ENCODE measurements at regions not wholly inside any gene's neighbourhood (a gene's known extent, or its start where the extent isn't known, plus 50 kb on each side); places are given as distances from the start of the nearest gene placed in this dataset.
"Not testable (repeated sequence)": the region's sequence is repeated elsewhere in the genome, so short reads cannot be mapped to it uniquely, and the experiment has no call there.

DNA sequence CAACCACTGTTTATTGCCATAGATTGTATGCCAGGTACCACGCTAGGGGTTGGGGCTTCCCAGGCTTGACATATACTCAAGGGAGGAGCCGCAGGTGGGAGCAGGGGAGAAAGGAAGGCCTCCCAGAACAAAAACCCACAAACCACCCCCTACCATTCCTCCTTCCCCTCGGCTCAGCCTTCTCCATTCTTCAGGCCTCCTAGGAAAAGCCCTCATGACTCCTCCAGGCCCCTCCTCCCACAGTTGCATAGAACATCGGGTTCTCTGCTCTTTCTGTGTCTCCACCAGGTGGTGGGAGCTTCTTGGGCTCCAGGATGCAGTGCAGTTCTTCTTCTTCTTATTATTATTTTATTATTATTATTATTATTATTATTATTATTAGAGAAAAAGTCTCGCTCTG is 80.3 kb downstream of the ZFP36L2 start:
- no peak for DNase-seq (ENCODE audit: low read depth)

DNA sequence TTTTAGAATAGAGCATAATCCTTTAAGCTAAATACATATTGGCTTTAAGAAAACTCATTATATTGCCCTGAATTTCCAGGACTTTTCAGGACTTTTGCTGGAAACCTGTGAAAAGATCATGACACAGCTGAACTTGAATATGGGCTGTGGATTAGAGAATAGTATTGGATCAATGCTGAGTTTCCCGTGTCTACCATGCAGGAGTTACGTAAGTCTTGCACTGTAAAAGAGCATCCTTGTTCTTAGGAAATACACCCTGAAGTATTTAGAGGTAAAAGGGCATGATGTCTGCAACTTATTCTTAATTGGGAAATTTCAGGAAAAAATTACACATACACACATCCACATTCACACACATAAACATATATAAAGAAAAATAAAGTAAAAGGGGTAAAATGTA is 82.1 kb downstream of the ZFP36L2 start:
- DNase-seq (ENCODE audit: low read depth) = no peak

DNA sequence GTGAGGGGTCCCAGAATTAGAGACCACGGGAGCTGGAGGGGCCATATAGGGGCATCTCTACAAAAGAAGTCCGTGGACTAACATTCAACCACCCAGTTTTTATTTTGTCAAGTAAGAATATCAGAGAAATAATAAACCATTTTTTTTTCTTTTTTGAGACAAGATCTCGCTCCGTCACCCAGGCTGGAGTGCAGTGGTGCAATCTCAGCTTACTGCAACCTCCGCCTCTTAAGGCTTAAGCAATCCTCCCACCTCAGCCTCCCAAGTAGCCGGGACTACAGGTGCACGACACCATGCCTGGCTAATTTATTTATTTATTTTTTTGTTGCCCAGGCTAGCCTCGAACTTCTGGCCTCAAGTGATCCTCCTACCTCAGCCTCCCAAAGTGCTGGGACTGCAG is 82.7 kb downstream of the ZFP36L2 start:
- no peak for DNase-seq (ENCODE audit: low read depth)

DNA sequence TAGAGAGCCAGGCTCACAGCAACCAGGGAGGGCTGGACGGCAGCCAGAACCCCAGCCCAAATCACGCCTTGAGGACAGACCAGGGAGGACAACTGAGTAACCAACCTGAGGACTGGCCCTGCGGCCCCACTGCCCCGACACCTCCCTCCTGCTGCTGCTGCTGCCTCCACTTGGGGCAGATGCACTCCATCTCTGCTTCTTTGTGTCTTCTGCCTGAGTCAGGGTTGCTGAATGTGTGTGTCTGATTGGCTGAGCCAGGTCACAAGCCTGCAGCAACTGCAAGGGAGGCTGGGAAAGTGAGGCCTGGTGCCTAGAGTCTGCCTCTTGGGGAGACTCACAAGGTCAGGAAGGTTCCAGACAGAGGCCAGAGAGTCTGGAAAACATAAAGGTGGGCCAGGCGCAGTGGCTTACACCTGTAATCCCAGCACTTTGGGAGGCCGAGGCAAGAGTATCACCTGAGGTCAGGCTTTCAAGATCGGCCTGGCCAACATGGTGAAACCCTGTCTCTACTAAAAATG is 83.4 kb downstream of the ZFP36L2 start:
- DNase-seq (ENCODE audit: low read depth) = no peak

DNA sequence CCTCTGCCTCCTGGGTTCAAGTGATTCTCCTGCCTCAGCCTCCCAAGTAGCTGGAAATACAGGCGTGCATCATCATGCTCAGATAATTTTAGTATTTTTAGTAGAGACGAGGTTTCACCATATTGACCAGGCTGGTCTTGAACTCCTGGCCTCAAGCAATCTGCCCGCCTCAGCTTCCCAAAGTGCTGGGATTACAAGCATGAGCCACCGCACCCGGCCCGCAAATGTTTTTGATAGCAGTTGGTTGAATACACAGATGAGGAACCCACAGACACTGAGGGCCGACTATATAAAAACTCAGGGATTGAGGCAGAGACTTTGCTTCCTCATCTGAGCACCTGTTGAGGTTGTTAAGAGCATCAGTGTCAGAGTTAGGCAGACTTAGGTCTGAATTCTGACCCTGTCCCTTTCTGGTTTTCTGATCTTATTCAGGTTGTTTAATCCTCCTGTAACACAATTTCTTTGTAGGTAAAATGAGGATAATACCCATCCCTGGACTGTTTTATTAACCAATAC is 84.7 kb downstream of the ZFP36L2 start:
- DNase-seq (ENCODE audit: low read depth) = not testable (repeated sequence)

DNA sequence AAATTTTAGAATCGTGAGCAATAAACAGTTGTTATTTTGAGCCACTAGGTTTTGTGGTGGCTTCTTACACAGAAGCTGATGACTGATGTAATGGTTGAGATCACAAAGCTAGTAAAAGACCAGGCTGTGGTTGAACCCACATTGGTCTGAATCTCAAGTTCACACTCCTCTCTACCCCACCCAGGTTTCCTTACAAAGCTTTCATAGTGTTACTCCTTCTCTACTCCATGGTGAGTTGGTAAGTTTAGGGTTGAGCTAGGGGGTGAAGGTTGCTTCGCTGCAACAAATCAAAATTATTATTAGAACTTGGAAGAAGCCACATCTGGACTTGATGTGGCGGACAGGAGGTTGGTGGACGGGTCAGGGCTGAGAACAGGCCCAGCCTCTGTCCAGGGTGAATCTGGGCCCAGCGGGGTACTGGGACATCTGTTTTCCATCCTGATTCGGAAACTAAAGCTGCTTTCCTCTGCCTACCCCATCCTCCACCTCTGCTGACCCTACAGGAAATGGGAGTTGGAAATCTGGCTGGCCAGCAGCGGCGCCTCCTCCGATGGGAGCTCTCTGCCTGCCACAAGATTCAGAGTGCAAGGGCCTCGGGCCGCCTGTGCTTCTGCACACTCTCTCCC is 86.3 kb downstream of the ZFP36L2 start:
- no peak for DNase-seq (ENCODE audit: low read depth)

DNA sequence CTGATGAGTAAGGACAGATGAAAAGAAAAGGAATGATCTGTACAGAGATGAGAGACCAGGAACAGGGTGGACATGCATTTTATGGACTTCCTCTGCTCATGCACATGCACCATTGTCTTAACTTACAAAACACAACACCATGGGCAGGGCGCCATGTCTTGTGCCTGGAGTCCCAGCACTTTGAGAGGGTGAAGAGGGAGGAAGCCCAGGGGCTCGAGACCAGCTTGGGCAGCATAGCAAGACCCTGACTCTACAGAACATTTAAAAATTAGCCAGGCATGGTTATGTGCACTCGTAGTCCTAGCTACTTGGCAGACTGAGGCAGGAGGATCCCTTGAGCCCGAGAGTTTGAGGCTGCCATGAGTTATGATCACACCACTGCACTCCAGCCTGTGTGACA is 86.9 kb downstream of the ZFP36L2 start:
- no peak for DNase-seq (ENCODE audit: low read depth)

DNA sequence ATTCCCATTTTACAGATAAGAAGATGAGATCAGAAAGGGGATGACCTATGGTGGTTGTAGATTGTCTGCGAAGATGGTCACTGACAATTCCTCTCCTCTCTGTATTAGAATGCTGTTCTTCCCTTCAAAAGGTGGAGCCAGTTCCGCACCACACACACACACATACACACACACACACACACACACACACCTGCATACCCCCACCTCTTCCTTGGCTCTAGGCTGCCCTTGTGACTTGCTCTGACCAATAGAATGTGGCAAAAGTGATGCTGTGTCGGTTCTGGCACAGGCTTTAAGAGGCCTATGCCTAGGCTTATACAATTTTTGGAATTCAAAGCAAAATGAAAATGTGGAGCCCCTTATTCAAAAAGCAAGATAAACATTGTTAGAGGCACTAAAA is 88.0 kb downstream of the ZFP36L2 start:
- DNase-seq (ENCODE audit: low read depth) = no peak

DNA sequence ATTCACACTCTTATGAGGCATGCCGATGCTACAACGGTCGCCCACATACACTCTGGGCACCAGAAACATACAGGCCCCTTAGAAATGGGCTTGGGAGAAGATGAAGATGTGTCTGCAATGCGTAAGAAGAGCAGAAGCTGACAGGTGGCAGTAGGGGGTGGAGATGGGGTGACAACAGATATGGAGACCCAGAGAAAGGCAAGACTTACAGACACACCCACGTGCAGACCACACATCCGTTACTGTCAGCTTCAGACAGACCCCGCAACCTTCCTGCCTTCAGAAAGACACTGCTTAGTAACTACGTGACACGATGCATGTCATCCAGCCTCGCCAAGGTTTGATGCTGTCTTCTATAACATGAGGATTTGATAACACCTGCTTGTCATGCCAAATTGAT is 89.5 kb downstream of the ZFP36L2 start:
- peak; percentile 61 for DNase-seq (ENCODE audit: low read depth)

DNA sequence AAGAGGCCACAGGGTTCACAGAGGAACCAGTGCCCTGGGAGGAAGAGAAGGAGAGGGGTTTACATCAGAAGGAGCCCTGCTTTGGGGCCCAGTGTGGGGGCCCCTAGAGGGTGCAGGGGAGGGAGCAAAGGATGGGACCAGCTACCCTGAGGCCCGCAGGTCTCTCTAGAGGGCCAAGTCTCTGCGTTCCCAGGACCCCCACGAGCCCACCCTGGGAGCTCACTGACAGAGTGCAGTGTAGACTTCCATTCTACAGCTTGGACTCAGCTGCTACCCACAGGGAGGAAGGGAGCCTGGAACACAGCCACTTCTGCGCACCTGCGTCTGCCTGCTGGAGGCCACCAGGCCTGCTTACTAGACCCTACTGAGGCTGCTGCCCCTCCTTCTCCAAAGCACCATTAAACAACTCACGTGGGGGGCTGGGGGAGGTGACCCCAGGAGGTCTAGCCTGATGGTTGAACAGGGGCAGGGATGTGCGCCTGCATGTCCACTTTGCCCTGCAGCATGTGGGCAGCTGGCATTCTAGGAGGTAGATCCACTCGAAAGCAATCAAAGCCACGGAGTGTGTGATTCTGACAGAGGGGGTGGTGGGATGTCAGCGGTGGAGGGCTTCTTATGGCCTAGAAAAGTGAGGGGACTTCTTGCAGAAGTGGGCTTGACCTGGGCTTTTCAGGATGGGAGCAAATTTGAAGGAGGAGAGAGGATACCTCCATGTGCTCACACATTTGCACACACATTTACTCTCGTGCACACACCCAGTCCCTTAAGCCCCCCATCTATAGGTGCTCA is 90.2 kb downstream of the ZFP36L2 start:
- no peak for DNase-seq (ENCODE audit: low read depth)

DNA sequence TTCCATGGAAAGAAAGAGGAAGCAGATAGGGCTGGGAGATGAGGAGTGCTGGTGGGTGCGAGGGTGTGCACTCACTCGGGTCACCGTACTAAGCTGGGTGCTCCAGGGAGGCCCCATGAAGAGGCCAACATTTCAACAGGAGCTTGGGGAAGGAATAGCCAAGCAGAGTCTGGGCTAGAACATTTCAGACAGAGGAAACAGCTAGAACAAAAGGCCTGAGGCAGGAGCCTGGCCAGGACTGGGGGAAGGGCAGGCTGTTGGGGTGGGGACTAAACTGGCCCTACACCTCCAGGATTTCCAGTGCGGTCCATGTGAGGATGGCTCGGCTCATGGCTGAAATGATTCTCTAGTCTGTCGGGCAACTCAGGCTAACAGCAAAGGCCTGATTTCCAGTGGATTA is 90.8 kb downstream of the ZFP36L2 start:
- no peak for DNase-seq (ENCODE audit: low read depth)

DNA sequence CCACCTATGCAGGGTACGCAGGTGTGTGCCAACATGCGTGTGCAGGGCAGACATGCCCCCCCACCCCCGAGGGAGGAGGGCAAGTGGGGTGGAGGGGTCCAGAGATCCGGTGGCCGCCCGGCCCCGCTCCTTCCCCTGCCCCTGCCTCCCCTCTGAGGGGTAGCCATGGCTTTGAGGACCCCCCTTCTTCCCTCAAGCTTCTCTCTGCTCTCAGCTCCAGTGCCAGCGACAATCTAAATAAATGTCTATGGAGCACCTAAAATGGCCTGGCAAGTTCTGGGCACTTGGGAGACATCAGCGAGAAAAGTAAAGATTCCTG is 91.9 kb downstream of the ZFP36L2 start:
- no peak for DNase-seq (ENCODE audit: low read depth)

DNA sequence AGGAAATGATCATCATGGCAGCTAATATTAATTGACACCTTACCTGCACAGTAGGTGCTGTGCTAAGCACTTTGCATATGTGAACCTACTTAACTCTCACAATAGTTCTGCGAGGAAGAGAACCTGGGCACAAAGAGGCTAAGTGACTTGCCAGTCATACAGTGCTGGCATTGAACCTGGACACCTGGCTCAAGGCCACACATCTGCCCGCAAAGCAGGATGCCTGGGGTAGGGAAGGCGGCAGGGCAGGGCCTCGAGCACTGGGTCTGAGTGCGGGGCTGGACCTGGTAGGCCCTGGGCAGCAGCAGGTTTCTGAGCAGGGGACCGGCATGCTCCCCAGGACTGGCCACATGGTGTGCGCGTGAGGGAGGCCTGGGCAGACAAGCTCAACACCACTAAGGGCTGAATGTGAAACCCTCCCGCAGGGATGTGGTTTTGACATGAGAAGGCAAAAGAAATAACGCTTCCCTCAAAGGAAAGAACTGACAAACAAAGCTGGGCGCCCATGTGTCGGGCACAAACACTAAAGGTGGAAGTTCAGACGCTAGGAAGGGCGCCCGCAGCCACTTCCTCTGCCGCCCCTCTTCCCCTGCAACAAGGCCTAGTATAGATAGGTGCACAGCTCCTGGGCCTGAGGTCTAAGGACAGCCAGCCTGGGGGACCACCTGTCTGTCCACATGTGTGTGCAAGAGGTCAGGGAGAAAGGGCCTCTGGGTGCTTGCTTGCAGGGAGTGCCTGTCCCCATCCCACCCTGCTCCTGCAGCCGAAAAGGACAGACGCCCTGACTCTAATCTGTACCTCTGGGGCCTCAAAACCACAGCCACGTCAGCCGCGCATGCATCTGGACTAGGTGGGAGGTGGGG is 92.5 kb downstream of the ZFP36L2 start:
- no peak for DNase-seq (ENCODE audit: low read depth)

DNA sequence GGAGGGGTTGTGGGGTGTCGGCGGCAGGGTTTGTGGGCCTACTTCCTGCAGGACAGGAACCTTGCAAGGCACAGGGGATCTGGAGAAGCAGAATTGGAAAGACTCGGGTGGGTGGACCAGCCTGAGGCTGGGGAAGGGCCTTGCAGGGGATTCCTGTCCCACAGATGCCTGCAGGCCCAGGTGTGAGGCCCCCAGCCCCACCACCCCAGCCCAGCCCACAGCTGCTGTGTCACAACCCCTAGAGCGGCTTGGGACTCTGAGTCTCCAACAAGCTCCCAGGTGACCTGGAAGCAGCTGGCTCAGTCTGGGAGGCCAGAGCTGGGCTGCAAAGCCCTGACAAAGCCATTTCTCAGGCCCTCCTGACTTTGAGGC is 93.1 kb downstream of the ZFP36L2 start:
- no peak for DNase-seq (ENCODE audit: low read depth)

DNA sequence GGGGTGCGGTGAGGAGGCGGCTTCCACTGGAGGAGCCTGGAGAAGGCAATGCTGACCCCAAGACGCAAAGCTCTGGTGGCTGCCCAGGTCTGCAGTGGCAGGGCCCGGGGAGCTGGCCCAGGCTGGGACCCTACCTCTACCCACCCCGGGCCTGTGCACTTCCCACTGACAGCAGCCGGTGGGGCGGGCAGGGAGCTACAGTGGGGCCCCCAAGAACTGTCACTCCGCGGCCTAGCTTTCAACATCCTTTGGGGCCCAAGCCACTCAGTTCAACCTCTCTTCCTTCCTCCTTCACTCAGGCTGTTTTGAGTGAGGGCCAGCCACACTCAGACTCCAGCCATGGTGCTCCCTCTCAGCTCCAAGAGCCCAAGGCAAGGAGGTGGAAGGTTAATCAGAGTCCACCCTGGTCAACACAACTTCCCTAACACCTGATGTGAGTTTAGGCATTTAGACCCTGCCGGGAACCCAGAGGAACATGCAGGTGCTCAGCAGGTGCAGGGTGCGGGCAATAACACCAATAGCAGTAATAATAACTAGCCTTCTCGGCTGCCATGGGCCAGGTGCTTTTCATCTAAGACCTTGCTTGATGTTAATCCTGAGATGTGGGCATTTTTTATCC is 93.6 kb downstream of the ZFP36L2 start:
- no peak for DNase-seq (ENCODE audit: low read depth)

DNA sequence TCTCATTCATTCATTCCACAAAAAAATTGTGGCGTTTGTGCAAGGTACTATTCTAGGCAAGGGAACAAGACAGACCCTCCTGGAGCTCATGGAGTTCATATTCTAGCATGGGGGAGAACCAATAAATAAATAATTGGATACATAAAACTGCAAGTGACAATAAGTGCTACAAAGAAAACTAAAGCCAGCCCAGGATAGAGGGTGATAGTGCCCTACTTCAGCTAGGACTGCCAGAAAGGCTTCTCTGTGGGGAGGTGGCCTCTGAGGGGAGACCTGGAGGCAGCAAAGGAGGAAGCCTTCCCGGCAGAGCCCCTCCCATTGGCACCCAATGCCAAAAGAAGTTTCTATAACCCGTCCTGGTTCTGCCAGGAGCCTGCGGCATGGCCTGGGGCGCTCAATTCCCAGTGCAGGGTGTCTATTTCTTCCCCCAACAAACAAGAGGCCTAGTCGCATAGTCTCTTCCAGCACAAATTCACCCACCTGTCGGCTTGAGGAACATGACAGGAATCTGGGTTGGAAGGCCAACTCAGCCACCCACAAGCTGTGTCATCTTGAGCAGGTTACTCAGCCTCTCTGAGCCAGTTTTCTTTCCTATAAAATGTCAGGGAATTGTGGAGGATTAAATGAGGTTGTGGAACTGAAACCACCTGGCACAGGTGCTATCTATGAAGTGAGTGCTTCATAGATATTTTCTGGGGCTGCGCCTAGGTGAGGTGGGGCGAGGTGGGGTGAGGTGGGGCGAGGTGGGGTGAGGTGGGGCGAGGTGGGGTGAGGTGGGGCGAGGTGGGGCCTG is 94.3 kb downstream of the ZFP36L2 start:
- no peak for DNase-seq (ENCODE audit: low read depth)

DNA sequence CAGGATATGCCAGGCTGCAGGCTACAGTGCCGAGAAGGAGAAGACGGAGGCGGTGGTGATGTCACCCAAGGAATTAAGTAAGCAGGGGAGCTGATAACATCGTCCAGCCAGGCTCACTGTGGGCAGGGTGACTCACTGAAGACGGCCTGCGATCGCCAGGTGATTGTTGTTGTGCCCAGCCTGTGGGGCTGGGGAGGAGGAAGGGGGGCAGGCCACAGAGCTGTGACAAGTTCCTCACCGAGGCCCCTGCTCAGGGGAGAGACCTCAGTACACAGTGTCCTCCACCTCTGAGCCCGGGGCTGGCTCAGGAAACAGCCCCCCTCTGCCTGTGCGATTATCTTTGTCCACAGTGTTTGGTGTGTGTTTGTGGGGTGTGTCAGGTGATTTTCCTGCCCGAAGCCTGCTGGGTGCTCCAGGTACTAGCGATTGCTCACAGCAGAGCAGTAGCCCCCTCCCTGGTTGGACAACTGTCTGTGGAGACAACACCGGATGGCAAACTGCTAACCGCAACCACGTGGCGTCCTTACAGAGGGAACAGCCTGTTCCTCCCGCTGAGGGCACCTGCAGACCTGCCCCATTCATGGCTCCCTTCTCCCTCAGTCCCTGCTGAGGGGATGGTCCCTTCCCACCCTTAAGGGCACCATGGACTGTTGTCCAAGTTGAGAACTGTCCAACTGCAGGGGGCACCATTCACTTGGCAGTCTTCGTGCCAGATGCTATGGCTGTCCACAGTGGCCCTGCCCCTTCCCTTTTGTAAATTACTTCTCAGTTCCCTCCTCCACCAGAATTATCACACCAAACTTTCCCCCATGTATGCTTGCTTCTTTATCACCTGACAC is 95.1 kb downstream of the ZFP36L2 start:
- peak; percentile 66 for DNase-seq (ENCODE audit: low read depth)

DNA sequence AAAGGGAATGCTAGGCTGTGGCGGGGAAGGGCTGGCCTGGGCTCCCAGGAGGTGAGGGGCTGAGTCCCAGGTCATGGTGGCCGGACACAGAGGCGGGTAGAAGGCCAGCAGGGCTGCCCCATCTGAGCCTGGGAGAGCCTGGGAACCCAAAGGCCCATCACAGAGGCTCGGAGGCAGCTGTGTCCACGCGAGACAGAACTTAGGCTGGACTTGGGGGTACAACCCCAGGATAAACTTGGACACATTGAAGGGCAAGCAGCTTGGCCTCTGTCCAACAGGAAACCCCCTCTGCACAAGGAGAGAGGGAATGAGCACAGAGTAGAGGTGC is 95.9 kb downstream of the ZFP36L2 start:
- DNase-seq (ENCODE audit: low read depth) = no peak

DNA sequence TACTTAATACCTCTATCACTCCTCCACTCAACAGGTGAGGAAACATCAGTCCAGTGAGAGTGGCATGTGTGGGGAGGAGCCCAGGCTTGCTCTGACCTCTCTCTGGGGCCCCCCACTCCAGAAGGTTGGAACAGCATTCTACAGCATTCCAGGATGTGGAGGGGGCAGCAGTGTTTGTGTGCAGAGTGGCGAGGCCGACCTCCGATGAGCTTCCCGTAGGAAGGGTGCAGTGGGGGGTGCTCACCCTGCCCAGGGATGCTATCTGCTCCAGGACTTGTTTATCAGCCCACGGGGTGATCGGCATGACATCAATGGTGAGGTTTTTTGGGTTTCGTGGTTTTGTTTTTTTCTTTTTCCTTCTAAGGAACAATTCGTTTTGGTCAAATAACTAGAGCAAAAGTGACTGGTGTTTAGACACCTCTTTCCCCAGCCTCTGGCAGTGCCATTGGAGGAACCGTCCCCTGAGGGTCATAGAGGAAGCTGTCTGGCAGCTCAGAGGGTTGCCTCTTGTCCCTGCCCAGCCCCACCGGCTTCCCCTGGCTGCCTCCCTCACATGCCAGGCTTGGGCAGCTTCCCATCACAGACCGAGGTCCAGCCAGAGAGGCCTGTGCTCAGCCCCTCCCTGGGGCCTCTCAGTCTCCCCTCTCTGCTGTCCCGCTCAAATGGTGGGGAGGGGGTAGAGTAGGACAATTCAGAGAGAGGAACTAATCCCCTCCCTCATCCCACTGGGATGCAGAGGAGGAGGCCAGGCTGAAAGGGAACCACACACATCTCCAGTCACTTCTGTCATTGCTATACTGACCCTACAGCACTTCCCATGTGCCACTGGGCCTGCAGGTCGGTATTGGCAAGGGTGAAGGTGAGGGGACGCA is 96.5 kb downstream of the ZFP36L2 start:
- DNase-seq (ENCODE audit: low read depth) = no peak

DNA sequence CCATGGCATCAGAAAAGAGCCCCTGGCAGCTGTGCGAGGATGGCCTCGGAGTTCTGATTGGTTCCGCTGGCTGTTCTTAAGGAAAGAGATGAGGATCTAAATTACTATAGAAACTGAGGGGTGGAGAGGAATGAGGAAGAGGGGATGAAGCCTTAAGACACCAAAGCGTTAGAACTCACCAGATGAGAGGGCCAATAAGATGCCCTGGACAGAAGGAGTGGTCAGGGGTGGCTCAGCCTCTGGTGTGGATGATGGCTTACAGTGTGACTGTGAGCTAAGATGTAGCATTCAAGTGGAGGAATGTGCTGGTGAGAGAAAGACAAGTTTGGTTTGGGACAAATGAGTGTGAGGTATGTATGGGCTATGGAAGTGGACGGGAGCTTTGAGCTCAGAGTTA is 97.8 kb downstream of the ZFP36L2 start:
- no peak for DNase-seq (ENCODE audit: low read depth)
